Endodermal cell (in vitro differentiated cells): ENCODE measurements at regions not wholly inside any gene's neighbourhood (a gene's known extent, or its start where the extent isn't known, plus 50 kb on each side); places are given as distances from the start of the nearest gene placed in this dataset.

Experiments
- DNase-seq: peaks from one replicate; pipeline ENCODE4 v3.0.0-alpha.2; 2017
- H3K27ac ChIP-seq: 2 replicates; pipeline ENCODE4 v1.5.1; 2013; ENCODE audit warnings: mild to moderate bottlenecking, low read depth, low read length, moderate library complexity
- H3K27me3 ChIP-seq: 2 replicates; pipeline ENCODE4 v1.6.1; 2013; ENCODE audit warnings: mild to moderate bottlenecking, low read length, moderate library complexity; ENCODE audit not compliant: insufficient read depth, control insufficient read depth, poor library complexity, severe bottlenecking
- H3K36me3 ChIP-seq: 2 replicates; pipeline ENCODE4 v1.7.0; 2013; ENCODE audit warnings: mild to moderate bottlenecking, low read length, moderate library complexity; ENCODE audit not compliant: control insufficient read depth, insufficient read depth
- H3K4me1 ChIP-seq: one replicate; pipeline ENCODE4 v1.7.0; 2013; ENCODE audit warnings: low read length; ENCODE audit not compliant: control insufficient read depth, insufficient read depth
- H3K4me3 ChIP-seq: 2 replicates; pipeline ENCODE4 v1.5.1; 2013; ENCODE audit warnings: mild to moderate bottlenecking, low read length, moderate library complexity
- H3K9ac ChIP-seq: 2 replicates; pipeline ENCODE4 v1.6.1; 2013; ENCODE audit warnings: mild to moderate bottlenecking, low read length, moderate library complexity; ENCODE audit not compliant: poor library complexity, severe bottlenecking; ENCODE audit errors: extremely low read depth
- H3K9me3 ChIP-seq: 2 replicates; pipeline ENCODE4 v1.6.1; 2013; ENCODE audit warnings: mild to moderate bottlenecking, low read length, moderate library complexity; ENCODE audit not compliant: control insufficient read depth
- H3K27ac Mint-ChIP-seq: 2 replicates; pipeline ENCODE4 v1.8.0; 2020; ENCODE audit warnings: mixed read lengths
- H3K27me3 Mint-ChIP-seq: 2 replicates; pipeline ENCODE4 v1.8.0; 2021; ENCODE audit warnings: mild to moderate bottlenecking, mixed read lengths; ENCODE audit not compliant: insufficient read depth
- H3K36me3 Mint-ChIP-seq: 2 replicates; pipeline ENCODE4 v1.8.0; 2020; ENCODE audit warnings: low read depth, mixed read lengths
- H3K4me1 Mint-ChIP-seq: 2 replicates; pipeline ENCODE4 v1.8.0; 2020; ENCODE audit warnings: mixed read lengths
- H3K4me3 Mint-ChIP-seq: 2 replicates; pipeline ENCODE4 v1.8.0; 2020; ENCODE audit warnings: mild to moderate bottlenecking, moderate library complexity, mixed read lengths
- H3K9me3 Mint-ChIP-seq: 2 replicates; pipeline ENCODE4 v1.8.0; 2020; ENCODE audit warnings: mild to moderate bottlenecking, mixed read lengths
- WGBS, 2 experiments: methylation state at CpG; one replicate each; pipeline versions ENCODE4 v1.1.5 to v1.1.7; 2013; ENCODE audit warnings: missing lambda C conversion rate in 2 of 2, mixed read lengths in 1 of 2; ENCODE audit not compliant: insufficient coverage in 1 of 2, insufficient read length in 1 of 2; 5-methylcytosine and 5-hydroxymethylcytosine counted together
- TF ChIP-seq, protein P1 (sequence below): fragments of 200-600 bp; sonication (generic); conservative IDR thresholded peaks from 2 replicates; pipeline ENCODE4 v1.5.0; 2021; ENCODE audit warnings: antibody characterized with exemption, mild to moderate bottlenecking

DNA sequence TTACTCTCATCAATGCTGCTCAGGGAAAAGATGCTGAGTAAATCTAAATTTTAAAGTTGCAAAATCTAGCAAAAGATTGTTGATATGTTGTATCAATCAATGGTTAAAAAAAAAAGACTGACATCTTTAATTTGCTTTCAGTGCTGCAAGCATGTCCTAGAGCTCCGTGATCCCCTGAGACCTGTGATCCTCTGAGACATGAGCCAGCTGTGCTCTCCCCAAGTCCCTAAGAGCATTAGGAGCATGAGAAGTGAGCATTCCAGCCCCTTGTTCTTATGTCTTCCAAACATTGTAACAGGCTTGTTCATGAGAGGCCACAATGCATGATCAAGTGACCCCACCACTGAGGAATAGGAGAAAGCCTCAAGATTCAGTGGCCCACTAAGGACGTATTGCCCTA lies 116.6 kb downstream of the DAD1 start:
- no peak overlapping the region for H3K9ac ChIP-seq
- no peak for DNase-seq
- no peak overlapping the region for H3K4me3 ChIP-seq
- H3K4me3 Mint-ChIP-seq = no peak overlapping the region
- H3K4me1 Mint-ChIP-seq = peaks cover 51% of the 10 kb centered on the region
- H3K27me3 Mint-ChIP-seq = no peaks in the 10 kb centered on the region
- no peaks in the 10 kb centered on the region for H3K36me3 Mint-ChIP-seq
- H3K27ac ChIP-seq = no peak overlapping the region
- H3K9me3 ChIP-seq = no peaks in the 10 kb centered on the region
- H3K9me3 Mint-ChIP-seq = no peaks in the 10 kb centered on the region
- TF ChIP-seq, protein P1, sequence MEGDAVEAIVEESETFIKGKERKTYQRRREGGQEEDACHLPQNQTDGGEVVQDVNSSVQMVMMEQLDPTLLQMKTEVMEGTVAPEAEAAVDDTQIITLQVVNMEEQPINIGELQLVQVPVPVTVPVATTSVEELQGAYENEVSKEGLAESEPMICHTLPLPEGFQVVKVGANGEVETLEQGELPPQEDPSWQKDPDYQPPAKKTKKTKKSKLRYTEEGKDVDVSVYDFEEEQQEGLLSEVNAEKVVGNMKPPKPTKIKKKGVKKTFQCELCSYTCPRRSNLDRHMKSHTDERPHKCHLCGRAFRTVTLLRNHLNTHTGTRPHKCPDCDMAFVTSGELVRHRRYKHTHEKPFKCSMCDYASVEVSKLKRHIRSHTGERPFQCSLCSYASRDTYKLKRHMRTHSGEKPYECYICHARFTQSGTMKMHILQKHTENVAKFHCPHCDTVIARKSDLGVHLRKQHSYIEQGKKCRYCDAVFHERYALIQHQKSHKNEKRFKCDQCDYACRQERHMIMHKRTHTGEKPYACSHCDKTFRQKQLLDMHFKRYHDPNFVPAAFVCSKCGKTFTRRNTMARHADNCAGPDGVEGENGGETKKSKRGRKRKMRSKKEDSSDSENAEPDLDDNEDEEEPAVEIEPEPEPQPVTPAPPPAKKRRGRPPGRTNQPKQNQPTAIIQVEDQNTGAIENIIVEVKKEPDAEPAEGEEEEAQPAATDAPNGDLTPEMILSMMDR = no peak
- no peaks in the 10 kb centered on the region for H3K27me3 ChIP-seq
- WGBS, 2 experiments = 82 to 92% methylated on average over 2 of the region's 2 CpGs
- H3K27ac Mint-ChIP-seq = no peak overlapping the region
- peaks cover 15% of the 10 kb centered on the region for H3K4me1 ChIP-seq
- H3K36me3 ChIP-seq = no peaks in the 10 kb centered on the region

DNA sequence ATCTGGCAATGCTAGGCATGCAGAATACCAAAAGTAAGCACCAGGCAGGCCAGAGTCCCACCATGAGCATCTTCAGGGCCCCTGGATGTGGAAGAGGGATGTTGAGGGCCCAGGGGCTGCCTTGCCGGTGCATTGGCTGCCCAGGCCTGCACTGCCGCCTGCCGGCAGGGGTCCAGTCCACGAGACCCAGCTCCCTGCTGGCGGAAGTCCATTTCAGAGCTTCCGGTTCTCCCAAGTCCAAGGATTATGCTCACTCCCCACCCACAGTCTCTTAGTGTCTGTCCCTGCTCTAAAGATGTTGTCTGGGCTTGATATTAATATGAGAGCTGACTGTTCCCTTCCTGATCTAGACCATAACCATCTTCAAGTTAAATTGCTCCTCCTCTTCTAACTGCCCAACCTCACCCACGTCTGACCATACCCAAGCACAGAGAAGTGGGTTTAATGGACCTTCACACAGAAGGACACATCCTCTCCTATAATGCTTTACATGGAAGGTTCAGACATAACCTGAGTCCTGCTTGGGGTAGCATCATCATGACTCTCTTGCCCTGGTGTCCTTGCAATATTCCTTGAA lies 117.4 kb downstream of the DAD1 start:
- Mint-ChIP-seq H3K27me3 (no peaks in the 10 kb centered on the region), H3K9me3 (no peaks in the 10 kb centered on the region), H3K4me1 (peaks cover 43% of the 10 kb centered on the region), H3K4me3 (no peak overlapping the region), H3K36me3 (no peaks in the 10 kb centered on the region), H3K27ac (no peak overlapping the region)
- no peak overlapping the region for H3K9ac ChIP-seq
- no peak overlapping the region for H3K4me3 ChIP-seq
- H3K36me3 ChIP-seq = no peaks in the 10 kb centered on the region
- WGBS, 2 experiments = 54 to 72% methylated on average over 4 to 7 of the region's 7 CpGs
- TF ChIP-seq, protein P1 = peak; percentile 85
- peaks cover 12% of the 10 kb centered on the region for H3K4me1 ChIP-seq
- H3K27ac ChIP-seq = no peak overlapping the region
- no peaks in the 10 kb centered on the region for H3K27me3 ChIP-seq
- no peaks in the 10 kb centered on the region for H3K9me3 ChIP-seq
- peak; percentile 89 for DNase-seq

DNA sequence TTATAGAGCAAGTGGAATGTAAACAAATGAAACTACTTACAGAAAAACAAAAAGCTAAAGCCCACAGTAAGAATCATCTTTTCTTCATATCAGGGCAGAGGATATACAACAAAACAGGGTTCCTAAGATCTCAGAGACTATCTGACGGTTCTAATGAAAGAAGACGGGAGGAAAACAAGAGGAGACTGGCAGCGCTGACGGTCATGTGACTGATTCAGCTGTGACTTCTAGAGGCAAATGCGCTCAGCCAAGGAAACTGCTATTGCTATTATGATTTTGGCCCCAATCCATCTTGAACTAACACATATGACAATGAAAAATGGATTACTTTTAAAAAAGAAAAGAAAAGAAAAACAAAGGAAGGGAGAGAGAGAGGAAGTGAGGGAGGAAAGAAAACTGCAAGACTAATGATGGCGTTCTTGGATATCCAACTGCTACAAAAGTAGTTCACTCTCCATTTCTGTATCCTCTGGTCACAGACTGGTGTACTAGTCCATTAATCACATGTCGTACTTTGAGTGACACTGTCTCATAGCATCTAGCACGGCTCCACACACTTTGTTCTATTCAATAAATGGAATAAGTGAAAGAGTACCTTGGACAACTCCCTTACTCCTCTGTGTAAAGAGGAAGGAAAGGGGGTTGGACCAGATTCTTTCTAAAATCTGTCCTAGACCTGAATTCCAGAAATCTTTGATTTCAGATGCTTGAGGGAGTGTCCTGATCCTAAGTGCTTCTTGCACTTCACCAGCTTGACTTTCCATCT lies 119.3 kb downstream of the DAD1 start:
- Mint-ChIP-seq H3K36me3 (no peaks in the 10 kb centered on the region), H3K4me1 (peaks cover 25% of the 10 kb centered on the region), H3K9me3 (no peaks in the 10 kb centered on the region), H3K27ac (no peak overlapping the region), H3K4me3 (no peak overlapping the region), H3K27me3 (no peaks in the 10 kb centered on the region)
- Histone ChIP-seq H3K9ac (no peak overlapping the region), H3K36me3 (no peaks in the 10 kb centered on the region), H3K4me1 (peaks cover 3% of the 10 kb centered on the region), H3K9me3 (no peaks in the 10 kb centered on the region), H3K27ac (no peak overlapping the region), H3K4me3 (no peak overlapping the region), H3K27me3 (no peaks in the 10 kb centered on the region)
- 91 to 93% methylated on average over 7 of the region's 8 CpGs for WGBS, 2 experiments
- no peak for DNase-seq
- TF ChIP-seq, protein P1 = no peak
